ENCODE measurements at regions not wholly inside any gene's neighbourhood (a gene's known extent, or its start where the extent isn't known, plus 50 kb on each side); places are given as distances from the start of the nearest gene placed in this dataset.
"Not testable (repeated sequence)": the region's sequence is repeated elsewhere in the genome, so short reads cannot be mapped to it uniquely, and the experiment has no call there.

GRCh38 chr2:59810283-59810682 lies 743.2 kb downstream of the BCL11A start:
- not testable (repeated sequence) for TF ChIP-seq YY1 (IDR thresholded peaks at IDR 0.05; ENCODE audit: insufficient read depth, insufficient read length); ZNF274 (IDR thresholded peaks at IDR 0.05; ENCODE audit: low read depth, low read length); SUZ12 (IDR thresholded peaks at IDR 0.05; ENCODE audit: extremely low read depth, insufficient read depth, insufficient read length)
